HK-2 (cell line): ENCODE measurements at regions not wholly inside any gene's neighbourhood (a gene's known extent, or its start where the extent isn't known, plus 50 kb on each side); places are given as distances from the start of the nearest gene placed in this dataset.

Experiments
- DNase-seq: peaks from one replicate; pipeline ENCODE4 v3.0.0-alpha.2; 2018; ENCODE audit not compliant: unreplicated experiment

GRCh38 chr13:56900549-56901279 is 240.0 kb upstream of the PRR20A start:
- no peak for DNase-seq

GRCh38 chr13:56902276-56902675 is 238.4 kb upstream of the PRR20A start:
- DNase-seq, result no peak

GRCh38 chr13:56903710-56904282 is 236.9 kb upstream of the PRR20A start:
- DNase-seq, result no peak

GRCh38 chr13:56906909-56907308 is 233.8 kb upstream of the PRR20A start:
- DNase-seq, result no peak

- no peak for DNase-seq
Measured at GRCh38 chr13:56907766-56908165, 233.0 kb upstream of the PRR20A start.

GRCh38 chr13:56909896-56910600 is 230.7 kb upstream of the PRR20A start:
- DNase-seq, result no peak

GRCh38 chr13:56917966-56918365 is 222.8 kb upstream of the PRR20A start:
- DNase-seq, result no peak

GRCh38 chr13:56923626-56924140 is 217.0 kb upstream of the PRR20A start:
- DNase-seq, result no peak

GRCh38 chr13:56924401-56924800 is 216.3 kb upstream of the PRR20A start:
- DNase-seq, result no peak

- DNase-seq, result no peak
Measured at GRCh38 chr13:56932104-56932503, 208.6 kb upstream of the PRR20A start.

GRCh38 chr13:56953965-56954364 is 186.8 kb upstream of the PRR20A start:
- DNase-seq, result no peak

- DNase-seq, result no peak
Measured at GRCh38 chr13:56975647-56976046, 165.1 kb upstream of the PRR20A start.

- DNase-seq, result no peak
Measured at GRCh38 chr13:56980856-56981255, 159.9 kb upstream of the PRR20A start.

GRCh38 chr13:56986121-56986520 is 154.6 kb upstream of the PRR20A start:
- no peak for DNase-seq

GRCh38 chr13:56988543-56988942 is 152.2 kb upstream of the PRR20A start:
- DNase-seq, result no peak

- DNase-seq, result no peak
Measured at GRCh38 chr13:57003682-57004081, 137.0 kb upstream of the PRR20A start.

- DNase-seq, result no peak
Measured at GRCh38 chr13:57017357-57017756, 123.4 kb upstream of the PRR20A start.

- no peak for DNase-seq
Measured at GRCh38 chr13:57018915-57019314, 121.8 kb upstream of the PRR20A start.

- DNase-seq, result no peak
Measured at GRCh38 chr13:57030671-57031070, 110.0 kb upstream of the PRR20A start.

GRCh38 chr13:57036290-57036689 is 104.4 kb upstream of the PRR20A start:
- no peak for DNase-seq

GRCh38 chr13:57044910-57045309 is 95.8 kb upstream of the PRR20A start:
- DNase-seq, result no peak

GRCh38 chr13:57045826-57046546 is 94.7 kb upstream of the PRR20A start:
- no peak for DNase-seq
